SH-SY5Y (cell line): ENCODE measurements at regions not wholly inside any gene's neighbourhood (a gene's known extent, or its start where the extent isn't known, plus 50 kb on each side); places are given as distances from the start of the nearest gene placed in this dataset.

Source experiments
- GATA2 ChIP-seq: IDR thresholded peaks from 2 replicates; pipeline ENCODE4 v1.6.1; 2011; ENCODE audit warnings: mild to moderate bottlenecking, low read depth, low read length
- GATA3 ChIP-seq: IDR thresholded peaks from 2 replicates; pipeline ENCODE4 v1.6.1; 2011; ENCODE audit warnings: low read depth, mild to moderate bottlenecking, low read length, moderate library complexity

DNA sequence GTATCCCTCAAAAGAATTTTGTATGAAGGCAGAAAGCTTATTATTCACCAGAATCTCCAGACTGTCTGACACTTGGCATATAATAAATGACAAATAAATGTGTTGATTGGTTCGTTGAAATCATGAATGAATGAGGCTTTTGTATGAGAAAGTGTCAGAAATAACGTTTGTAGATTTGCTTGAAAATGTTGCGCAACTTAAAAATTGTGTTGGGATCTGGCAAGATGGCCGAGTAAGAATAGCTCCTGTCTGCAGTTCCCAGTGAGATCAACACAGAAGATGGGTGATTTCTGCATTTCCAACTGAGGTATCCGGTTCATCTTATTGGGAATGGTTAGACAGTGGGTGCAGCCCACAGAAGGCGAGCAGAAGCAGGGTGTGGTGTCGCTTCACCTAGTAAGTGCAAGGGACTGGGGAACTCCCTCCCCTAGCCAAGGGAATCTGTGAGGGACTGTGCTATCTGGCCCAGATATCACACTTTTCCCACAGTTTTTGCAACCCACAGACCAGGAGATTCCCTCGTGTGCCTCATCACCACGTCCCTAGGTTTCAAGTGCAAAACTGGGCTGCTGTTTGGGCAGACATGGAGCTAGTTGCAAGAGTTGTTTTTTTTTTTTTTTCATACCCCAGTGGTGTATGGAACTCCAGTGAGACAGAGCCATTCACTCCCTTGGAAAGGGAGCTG is 759.0 kb downstream of the LTN1 start:
- TF ChIP-seq GATA3 (no peak), GATA2 (no peak)

DNA sequence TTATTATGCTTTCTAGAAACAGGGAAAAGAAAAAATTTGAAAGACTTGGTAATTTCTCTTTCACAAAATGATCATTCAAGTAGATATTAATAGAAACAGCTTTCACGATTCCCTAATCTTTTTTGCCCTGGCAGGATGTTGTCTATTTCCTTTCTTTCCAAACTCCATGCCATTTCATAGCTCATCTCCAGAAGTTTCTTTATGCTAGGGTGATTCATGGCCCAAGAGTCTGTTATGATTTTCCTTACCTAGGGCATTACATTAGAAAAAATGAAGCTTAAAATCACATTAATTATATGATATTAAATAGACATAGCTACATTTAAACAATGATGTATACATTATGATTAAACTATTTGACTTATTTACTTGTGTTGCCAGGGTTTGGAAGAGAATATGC is 762.1 kb downstream of the LTN1 start:
- TF ChIP-seq GATA3 (no peak), GATA2 (no peak)

DNA sequence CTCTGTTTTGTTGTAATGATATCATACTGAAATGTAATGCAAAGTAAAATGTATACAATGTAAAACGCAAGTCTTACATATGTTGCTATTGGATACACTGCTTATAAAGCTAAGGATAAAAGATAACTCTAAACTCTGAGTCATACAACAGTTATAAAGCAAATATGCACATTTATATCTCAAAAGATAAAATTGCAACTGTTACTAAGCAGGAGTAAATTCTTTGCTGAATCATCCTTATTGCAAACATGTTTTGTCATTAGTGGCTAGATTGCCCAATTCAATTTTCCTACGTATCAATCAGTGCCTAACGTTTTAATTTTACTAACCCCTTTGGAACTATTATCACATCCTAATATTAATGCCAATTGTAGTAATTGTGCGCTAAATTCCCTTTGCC is 762.9 kb downstream of the LTN1 start:
- TF ChIP-seq GATA3: no peak
- TF ChIP-seq GATA2: no peak

DNA sequence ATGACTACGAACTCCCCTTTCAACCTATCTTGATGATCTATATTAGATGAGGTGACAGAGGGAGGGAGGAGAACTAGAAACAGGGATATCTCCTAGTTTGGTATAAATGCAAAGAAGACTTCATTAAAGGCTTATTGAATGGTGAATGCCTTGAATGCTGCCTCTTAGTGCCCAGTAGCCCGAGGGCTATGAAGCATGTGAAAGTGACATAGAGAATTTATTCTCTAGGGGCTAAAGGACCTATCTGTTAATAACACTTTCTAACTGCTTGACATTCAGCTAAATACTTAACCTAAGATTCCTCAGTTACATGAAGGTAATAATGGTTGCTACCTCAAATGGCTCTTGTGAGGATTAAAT is 764.1 kb downstream of the LTN1 start:
- TF ChIP-seq GATA2: no peak

DNA sequence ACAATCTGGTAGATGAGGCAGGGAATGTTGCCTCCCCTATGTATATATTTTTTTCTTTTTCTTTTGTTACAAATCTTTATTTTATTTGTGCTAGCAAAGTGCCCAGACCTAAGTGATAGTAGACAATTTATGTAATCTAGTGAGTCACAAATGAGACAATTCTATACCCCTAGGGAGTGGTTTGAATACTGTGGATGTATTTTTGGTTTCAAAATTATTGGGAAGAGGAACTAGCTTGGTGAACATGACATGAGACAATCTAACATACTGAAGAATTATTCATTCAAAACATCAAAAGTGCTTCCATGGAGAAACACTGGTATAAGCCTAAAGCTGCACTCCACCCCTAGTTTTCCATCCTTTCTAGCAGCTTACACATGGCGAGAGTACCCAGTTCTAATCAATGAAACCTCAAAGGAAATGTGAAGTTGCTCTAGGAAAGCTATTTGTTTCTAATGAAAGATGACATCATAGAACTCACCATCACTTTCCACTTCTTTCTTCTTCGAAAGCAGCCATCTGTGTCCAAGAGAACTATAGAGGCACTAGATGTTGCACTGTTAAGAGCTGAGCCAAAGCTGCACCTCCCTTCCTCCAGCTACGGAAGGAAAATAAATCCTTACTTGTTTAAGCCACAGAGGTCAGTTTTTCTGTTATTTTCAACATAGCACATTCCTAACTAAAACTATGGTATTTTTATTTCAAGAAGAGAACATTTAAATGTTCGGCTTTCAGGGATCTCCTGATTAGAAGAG is 764.6 kb downstream of the LTN1 start:
- TF ChIP-seq GATA3 (no peak), GATA2 (no peak)

DNA sequence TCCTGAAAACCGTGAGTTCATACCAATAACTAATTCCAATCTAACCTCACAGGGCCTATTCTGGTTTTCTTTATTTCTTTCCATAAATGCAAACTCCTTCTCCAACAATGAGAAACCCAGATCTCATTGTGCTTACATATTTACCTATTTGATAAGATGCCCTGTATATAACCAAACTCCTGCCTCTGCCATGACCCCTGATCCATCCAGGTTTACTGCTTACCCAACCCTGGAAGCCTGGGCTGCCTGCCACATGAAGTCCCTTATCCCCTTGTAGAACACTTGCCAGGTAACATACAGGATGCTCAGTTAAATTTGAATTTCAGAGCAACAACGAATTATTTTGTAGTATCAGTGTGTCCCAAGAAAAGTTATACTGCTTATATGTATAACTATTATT is 766.1 kb downstream of the LTN1 start:
- TF ChIP-seq GATA3 (no peak), GATA2 (no peak)

DNA sequence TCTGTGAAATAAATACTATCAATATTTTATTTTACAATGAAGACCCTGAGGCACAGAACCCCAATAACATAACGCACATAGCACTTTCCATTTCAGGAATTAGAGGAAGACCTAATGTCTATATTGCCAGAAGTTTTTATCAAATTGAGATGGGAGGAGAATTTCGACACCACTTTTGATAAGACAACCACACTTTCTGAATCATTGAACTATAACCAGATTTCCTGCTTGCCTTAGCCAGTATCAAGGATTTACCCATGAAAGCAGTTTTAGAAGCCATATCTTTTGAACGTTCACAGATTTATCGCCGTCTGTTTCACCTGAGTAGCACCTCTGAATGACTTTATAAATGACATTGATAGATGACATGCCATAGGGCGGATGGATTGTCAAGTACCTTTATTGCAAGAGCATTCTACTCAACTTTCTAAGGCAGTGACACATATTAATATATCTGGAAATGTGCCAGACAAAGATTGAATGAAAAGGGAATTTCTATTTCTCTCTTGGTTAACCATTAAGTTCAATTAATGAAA is 768.4 kb downstream of the LTN1 start:
- no peak for TF ChIP-seq GATA2
- TF ChIP-seq GATA3: no peak

DNA sequence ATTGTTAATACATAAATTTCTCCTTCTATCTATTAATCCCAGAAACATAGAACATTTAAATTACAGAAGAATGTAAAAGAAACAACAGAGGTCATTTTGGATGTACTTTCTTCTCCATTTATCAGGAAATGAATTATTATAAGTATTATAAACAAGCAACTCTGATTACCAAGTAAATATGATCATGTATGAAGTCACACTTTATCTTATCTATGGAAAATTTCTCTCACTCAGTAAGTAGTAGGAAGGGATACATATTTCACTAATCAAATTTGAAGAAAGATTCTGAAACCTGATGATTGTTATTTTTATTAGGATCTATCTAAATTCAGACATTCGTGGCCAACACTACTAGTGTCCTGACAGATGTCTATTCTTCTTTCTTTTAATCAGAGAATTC is 770.7 kb downstream of the LTN1 start:
- no peak for TF ChIP-seq GATA3

DNA sequence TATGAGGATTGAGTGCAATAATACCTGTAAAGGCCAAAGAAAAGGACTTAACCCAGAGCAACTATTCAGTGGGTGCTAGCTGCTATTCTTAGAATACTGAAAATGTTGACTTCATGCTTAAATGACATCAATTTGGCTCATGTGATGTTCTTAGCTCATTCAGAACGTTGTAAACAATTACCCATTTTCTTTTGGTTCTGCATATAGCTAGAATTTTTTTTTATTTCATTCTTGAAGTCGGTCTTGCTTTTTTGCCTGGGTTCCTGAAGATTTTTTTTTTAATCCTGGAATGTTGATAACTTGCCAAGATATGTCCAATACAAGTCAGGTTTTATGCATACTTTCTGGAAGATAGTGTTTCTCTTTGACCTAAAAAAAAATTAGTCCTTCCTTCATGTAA is 772.0 kb downstream of the LTN1 start:
- TF ChIP-seq GATA2: no peak
- TF ChIP-seq GATA3: no peak

DNA sequence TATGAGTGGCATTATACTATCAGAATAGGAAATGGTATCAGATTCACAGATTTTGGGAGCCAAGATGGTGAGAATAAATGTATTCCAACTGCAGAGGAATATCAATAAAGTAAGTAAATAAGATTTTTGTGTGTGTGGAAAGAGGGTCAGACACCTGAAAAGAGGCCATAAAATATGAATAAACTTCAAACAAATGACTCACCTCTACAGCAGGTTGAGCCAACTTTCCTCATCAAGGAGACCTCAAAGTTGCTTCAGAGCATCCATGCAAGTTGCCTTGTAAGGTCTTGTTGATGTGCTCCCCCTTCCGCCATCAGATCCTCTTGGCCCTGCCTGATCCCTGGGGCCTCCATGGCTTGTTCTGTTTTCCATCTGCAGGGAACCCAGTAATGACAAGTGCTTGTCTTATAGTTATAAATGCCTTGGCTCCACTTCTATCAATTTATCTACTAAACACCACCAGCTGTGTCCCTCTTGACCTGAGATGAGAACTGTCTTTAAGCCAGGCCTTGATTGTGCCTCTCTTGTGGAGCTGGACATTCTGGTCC is 775.6 kb downstream of the LTN1 start:
- TF ChIP-seq GATA3 (no peak), GATA2 (no peak)

DNA sequence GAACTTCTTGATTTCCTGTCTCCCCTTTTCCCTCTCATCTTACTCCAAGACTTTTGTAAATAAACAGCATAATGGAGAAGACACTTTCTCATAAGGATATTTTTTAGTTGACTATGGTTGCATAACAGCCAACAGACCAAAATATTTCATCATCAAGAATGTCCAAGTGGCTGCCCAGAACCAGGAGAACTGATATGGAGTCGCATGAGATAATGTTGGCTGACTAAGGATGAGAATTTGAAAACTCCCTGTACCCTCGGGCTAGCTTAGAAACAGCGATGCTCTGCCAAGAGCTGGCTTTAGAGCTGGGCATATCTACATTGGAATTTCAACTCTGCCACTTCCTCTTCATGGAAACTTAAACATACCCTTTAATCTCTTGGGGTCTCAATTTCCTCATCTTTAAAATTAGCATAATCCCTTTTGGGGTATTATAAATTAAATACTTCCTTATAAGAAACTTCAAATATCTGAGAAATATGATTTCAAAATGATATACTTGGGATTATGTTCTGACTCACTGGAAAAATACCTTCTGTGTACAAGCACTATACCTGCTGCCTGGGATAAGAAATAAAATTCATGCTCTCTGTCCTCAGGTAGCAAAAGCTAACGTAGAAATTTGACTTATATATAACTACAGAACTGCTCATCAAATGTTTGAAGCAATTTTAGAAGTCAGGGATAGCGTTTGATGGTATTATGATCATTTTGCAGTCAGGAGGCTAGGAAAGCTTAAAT is 777.3 kb downstream of the LTN1 start:
- TF ChIP-seq GATA2: no peak
- TF ChIP-seq GATA3: no peak

DNA sequence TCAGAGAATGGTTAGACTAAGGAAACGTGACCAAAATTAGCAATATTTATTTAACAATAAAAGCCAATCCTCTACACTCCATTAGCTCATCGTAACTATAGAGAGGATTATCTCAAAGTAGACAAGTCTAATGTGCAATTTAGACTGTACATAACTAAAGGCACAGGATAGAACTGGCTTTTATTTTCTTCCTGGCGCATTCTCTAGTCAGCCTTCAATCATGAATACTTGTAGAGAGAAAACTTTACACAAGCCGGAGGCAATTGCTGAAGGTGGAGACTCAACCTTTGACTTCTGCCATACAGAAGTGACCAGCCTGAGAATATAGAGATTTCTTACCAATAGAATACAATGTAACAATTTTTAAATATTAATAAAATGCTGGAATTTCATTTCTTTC is 777.9 kb downstream of the LTN1 start:
- no peak for TF ChIP-seq GATA2
- no peak for TF ChIP-seq GATA3

DNA sequence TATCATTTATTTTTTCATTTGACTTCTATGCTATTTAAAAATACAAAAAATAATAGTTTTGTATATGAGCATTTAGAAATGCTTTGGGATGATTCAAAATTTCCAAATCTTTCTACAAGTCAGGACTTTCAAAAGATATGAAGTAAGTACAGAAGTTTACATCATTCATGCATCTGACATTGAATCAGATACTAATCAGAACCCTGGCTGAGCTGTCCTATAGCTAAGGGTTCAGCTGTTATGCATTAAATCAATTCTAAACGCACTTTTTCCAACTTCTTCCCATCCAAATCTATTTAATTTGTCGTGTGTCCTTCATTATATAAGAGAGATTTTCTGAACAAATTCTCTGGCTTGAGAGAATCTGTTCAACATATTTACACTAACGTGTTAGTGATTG is 779.4 kb downstream of the LTN1 start:
- TF ChIP-seq GATA2: no peak
- no peak for TF ChIP-seq GATA3

DNA sequence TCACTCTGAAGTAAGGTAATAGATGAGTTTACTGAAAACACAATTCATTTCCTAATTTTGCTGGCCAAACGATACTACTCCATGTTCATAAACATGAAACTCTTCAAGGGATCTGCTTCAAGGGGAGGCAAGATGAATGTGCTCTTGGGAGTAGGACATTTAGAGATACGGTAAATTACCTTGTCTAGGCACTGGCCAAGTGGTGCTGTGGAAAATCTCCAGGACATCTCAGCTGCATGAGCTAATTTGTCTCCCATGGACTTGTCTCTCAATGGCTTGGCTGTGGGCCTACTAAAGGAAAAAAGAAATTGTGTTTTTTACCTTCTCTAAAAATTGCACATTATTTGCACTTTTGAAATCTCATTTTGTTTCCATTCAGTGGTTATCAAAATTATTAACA is 780.6 kb downstream of the LTN1 start:
- TF ChIP-seq GATA2: no peak
- TF ChIP-seq GATA3: no peak

DNA sequence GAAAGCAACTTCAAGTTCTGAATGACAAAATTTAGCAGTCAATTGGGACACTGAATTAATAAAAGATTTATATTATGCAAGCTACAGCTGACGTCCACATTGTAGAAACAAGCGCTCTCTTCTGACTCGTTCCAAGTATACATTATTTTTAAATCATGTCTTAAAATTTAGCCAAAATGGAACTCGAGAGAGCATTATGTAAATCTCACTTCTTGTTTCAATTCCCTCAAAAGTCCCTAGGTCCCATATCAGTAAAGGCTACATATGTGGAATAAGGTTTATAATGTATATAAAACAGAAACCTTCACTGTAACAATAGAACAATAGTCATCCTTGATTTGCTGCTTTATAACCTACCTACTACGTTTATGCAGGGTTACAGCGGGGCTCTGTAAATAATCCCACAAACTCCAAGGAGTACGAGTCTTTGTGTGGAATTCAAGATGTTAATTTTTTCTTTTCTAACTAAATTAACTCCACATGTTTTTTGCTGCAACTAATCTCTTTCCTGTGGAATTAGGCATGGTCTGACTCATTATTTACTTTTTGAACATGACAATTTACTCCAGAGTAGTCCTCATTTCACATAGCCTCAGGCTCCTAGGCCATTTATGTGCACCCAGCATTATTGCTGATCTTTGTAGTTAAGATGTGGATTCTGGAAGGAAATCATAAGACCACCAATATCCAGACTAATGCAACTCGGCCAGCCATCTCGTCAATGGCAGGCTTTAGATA is 785.1 kb downstream of the LTN1 start:
- no peak for TF ChIP-seq GATA2
- no peak for TF ChIP-seq GATA3
